Fibroblast of lung (primary cell): ENCODE measurements at regions not wholly inside any gene's neighbourhood (a gene's known extent, or its start where the extent isn't known, plus 50 kb on each side); places are given as distances from the start of the nearest gene placed in this dataset.
A peak's percentile ranks its signal among the peaks of the same experiment; 100 is the strongest.

Experiments used
- DNase-seq, 2 donors: peaks; one replicate each; pipeline versions ENCODE4 v3.0.0 to v3.0.0-alpha.2; 2010; ENCODE audit warnings: low read depth in 2 of 2
- H2AFZ ChIP-seq: 2 replicates; pipeline ENCODE4 v1.5.1; 2012; ENCODE audit warnings: low read length, control low read depth, inconsistent platforms
- H3K27ac ChIP-seq: 2 replicates; pipeline ENCODE4 v1.5.1; 2011; ENCODE audit warnings: low read length, control low read depth; ENCODE audit not compliant: insufficient read depth
- H3K27me3 ChIP-seq: 2 replicates; pipeline ENCODE4 v1.5.1; 2011; ENCODE audit warnings: mild to moderate bottlenecking, low read length; ENCODE audit not compliant: control insufficient read depth, insufficient read depth
- H3K36me3 ChIP-seq: 2 replicates; pipeline ENCODE4 v1.5.1; 2011; ENCODE audit warnings: low read length; ENCODE audit not compliant: control insufficient read depth, insufficient read depth
- H3K4me1 ChIP-seq: 2 replicates; pipeline ENCODE4 v1.5.1; 2011; ENCODE audit warnings: low read length; ENCODE audit not compliant: control insufficient read depth, insufficient read depth; ENCODE audit errors: extremely low read depth
- H3K4me2 ChIP-seq: 2 replicates; pipeline ENCODE4 v1.5.1; 2011; ENCODE audit warnings: low read length, control low read depth; ENCODE audit not compliant: insufficient read depth; ENCODE audit errors: extremely low read depth
- H3K4me3 ChIP-seq, 4 experiments: fragments of 200-600 bp in 1 of 4; sonication (generic) in 1 of 4; replicated peaks in 1 of 4; 2 replicates each; pipeline ENCODE4 v1.5.1; 2011 to 2016; ENCODE audit warnings: low read length in 4 of 4, low read depth in 3 of 4, mild to moderate bottlenecking in 3 of 4, control low read depth in 2 of 4, inconsistent platforms in 1 of 4, mixed read lengths in 1 of 4; ENCODE audit not compliant: insufficient read depth in 1 of 4; ENCODE audit errors: control extremely low read depth in 1 of 4
- H3K79me2 ChIP-seq: 2 replicates; pipeline ENCODE4 v1.5.1; 2012; ENCODE audit warnings: mild to moderate bottlenecking, low read length, inconsistent platforms; ENCODE audit not compliant: control insufficient read depth, insufficient read depth
- H3K9ac ChIP-seq: 2 replicates; pipeline ENCODE4 v1.5.1; 2011; ENCODE audit warnings: mild to moderate bottlenecking, low read length, control low read depth; ENCODE audit not compliant: insufficient read depth
- H3K9me3 ChIP-seq: 2 replicates; pipeline ENCODE4 v1.5.1; 2012; ENCODE audit warnings: low read depth, low read length; ENCODE audit not compliant: control insufficient read depth, insufficient read depth
- H4K20me1 ChIP-seq: 2 replicates; pipeline ENCODE4 v1.5.1; 2011; ENCODE audit warnings: low read length; ENCODE audit not compliant: control insufficient read depth, insufficient read depth; ENCODE audit errors: extremely low read depth
- CTCF ChIP-seq, 2 donors: IDR thresholded peaks in 1 of 2; conservative IDR thresholded peaks in 1 of 2; 1 replicate in 1 of 2; 2 replicates in 1 of 2; pipeline ENCODE4 v1.5.1; 2011 to 2012; ENCODE audit warnings: low read length in 2 of 2, control low read depth in 1 of 2, inconsistent platforms in 1 of 2, low read depth in 1 of 2, mild to moderate bottlenecking in 1 of 2
- EZH2 ChIP-seq: IDR thresholded peaks from 2 replicates; pipeline ENCODE4 v1.5.1; 2012; ENCODE audit warnings: low read length, control low read depth, mild to moderate bottlenecking; ENCODE audit errors: missing control alignments

GRCh38 chr2:180128861-180129260 lies 121.8 kb upstream of the CWC22 start:
- Histone ChIP-seq H2AFZ (no peak overlapping the region), H4K20me1 (no peaks in the 10 kb centered on the region), H3K9ac (no peak overlapping the region), H3K4me1 (peaks cover 10% of the 10 kb centered on the region), H3K79me2 (no peaks in the 10 kb centered on the region), H3K4me3 (no peak overlapping the region), H3K27ac (no peak overlapping the region), H3K27me3 (no peaks in the 10 kb centered on the region), H3K36me3 (no peaks in the 10 kb centered on the region), H3K9me3 (no peaks in the 10 kb centered on the region), H3K4me2 (no peak overlapping the region)
- TF ChIP-seq EZH2 (no peak), CTCF (conservative IDR thresholded peaks at IDR 0.05 in 1 of 2, IDR thresholded peaks at IDR 0.05 in 1 of 2; ENCODE audit: low read depth in 1 of 2, low read length in 2 of 2) (no peak)
- no peak for DNase-seq

GRCh38 chr2:180125245-180125962 lies 118.3 kb upstream of the CWC22 start:
- no peaks in the 10 kb centered on the region for H4K20me1 ChIP-seq
- no peaks in the 10 kb centered on the region for H3K36me3 ChIP-seq

More at GRCh38 chr2:180125245-180125962, 118.3 kb upstream of the CWC22 start:
- peak; percentile 97 to 98 for DNase-seq
- Histone ChIP-seq H3K4me3 (no peak overlapping the region), H3K9me3 (no peaks in the 10 kb centered on the region), H3K9ac (no peak overlapping the region), H3K79me2 (no peaks in the 10 kb centered on the region), H3K4me1 (peaks cover 10% of the 10 kb centered on the region), H3K27ac (no peak overlapping the region), H3K4me2 (peak overlapping the region; percentile 75), H3K27me3 (no peaks in the 10 kb centered on the region), H2AFZ (peak overlapping the region; percentile 53)
- TF ChIP-seq EZH2 (no peak), CTCF (conservative IDR thresholded peaks at IDR 0.05 in 1 of 2, IDR thresholded peaks at IDR 0.05 in 1 of 2; ENCODE audit: low read depth in 1 of 2, low read length in 2 of 2) (peak; percentile 72 to 83)
